Transverse colon (tissue), 4 donors: ENCODE measurements at regions not wholly inside any gene's neighbourhood (a gene's known extent, or its start where the extent isn't known, plus 50 kb on each side); places are given as distances from the start of the nearest gene placed in this dataset.
"Not testable (repeated sequence)": the region's sequence is repeated elsewhere in the genome, so short reads cannot be mapped to it uniquely, and the experiment has no call there.

Experiments used
- DNase-seq: peaks from one replicate; pipeline ENCODE4 v3.0.0-alpha.2; 2019
- H3K27ac ChIP-seq, 4 donors: fragments of 200-600 bp; sonication (generic); 2 replicates each; pipeline ENCODE4 v1.5.1; 2016 to 2018; ENCODE audit warnings: inconsistent platforms in 4 of 4
- H3K27me3 ChIP-seq: fragments of 200-600 bp; sonication (generic); 2 replicates; pipeline ENCODE4 v1.5.1; 2017; ENCODE audit warnings: inconsistent platforms
- H3K36me3 ChIP-seq, 4 donors: fragments of 200-600 bp; sonication (generic); 2 replicates each; pipeline ENCODE4 v1.5.1; 2017 to 2019; ENCODE audit warnings: inconsistent platforms in 4 of 4
- H3K4me1 ChIP-seq, 4 donors: fragments of 200-600 bp; sonication (generic); 2 replicates each; pipeline ENCODE4 v1.5.1; 2017 to 2020; ENCODE audit warnings: inconsistent platforms in 4 of 4
- H3K4me3 ChIP-seq, 4 donors: fragments of 200-600 bp; sonication (generic); 1 replicate in 1 of 4; 2 replicates in 3 of 4; pipeline versions ENCODE4 v1.5.1 to v1.6.1; 2017 to 2019; ENCODE audit warnings: inconsistent platforms in 4 of 4
- H3K9me3 ChIP-seq, 2 donors: fragments of 200-600 bp; sonication (generic); 2 replicates each; pipeline ENCODE4 v1.5.1; 2017 to 2019; ENCODE audit warnings: inconsistent platforms in 2 of 2
- EP300 ChIP-seq: sonication (generic); formaldehyde crosslinking; IDR thresholded peaks from one replicate; pipeline ENCODE4 v1.6.1; 2017; ENCODE audit warnings: antibody characterized with exemption, low read depth
- POLR2A ChIP-seq: fragments of 450-650 bp; IDR thresholded peaks from one replicate; pipeline ENCODE4 v1.6.1; 2016; ENCODE audit warnings: antibody characterized with exemption, mild to moderate bottlenecking, moderate library complexity
- POLR2AphosphoS5 ChIP-seq, 3 donors: sonication (generic); formaldehyde crosslinking; IDR thresholded peaks; one replicate each; pipeline ENCODE4 v1.6.1; 2016; ENCODE audit warnings: antibody characterized with exemption in 3 of 3
- WGBS, 2 donors: methylation state at CpG; one replicate each; pipeline ENCODE4 v1.1.5; 2018; ENCODE audit warnings: low coverage in 1 of 2; 5-methylcytosine and 5-hydroxymethylcytosine counted together
- in situ Hi-C, 4 donors: fragments of 200-750 bp; cut with MboI; loops; one replicate each; pipeline versions ENCODE4 v1.15.0 to v1.15.1; 2017; ENCODE audit warnings: low sequenced_read_pairs in 3 of 4, low pct_ligation_motif_present in 1 of 4, low pct_unique_long_range_greater_than_20kb in 1 of 4
- intact Hi-C: fragments of 100-400 bp; cut with DNase I; formaldehyde crosslinking; loops from one replicate; pipeline ENCODE4 v1.15.1; 2023; ENCODE audit warnings: low total_unique reads
- TF ChIP-seq, protein P1 (sequence below), 5 experiments: fragments of 200-600 bp in 3 of 5; fragments of 450-650 bp in 2 of 5; sonication (generic) in 3 of 5; IDR thresholded peaks; 1 replicate in 2 of 5; 2 replicates in 3 of 5; pipeline ENCODE4 v1.5.1; 2016 to 2017; ENCODE audit warnings: antibody characterized with exemption in 5 of 5, inconsistent platforms in 3 of 5, mild to moderate bottlenecking in 2 of 5, moderate library complexity in 1 of 5

DNA sequence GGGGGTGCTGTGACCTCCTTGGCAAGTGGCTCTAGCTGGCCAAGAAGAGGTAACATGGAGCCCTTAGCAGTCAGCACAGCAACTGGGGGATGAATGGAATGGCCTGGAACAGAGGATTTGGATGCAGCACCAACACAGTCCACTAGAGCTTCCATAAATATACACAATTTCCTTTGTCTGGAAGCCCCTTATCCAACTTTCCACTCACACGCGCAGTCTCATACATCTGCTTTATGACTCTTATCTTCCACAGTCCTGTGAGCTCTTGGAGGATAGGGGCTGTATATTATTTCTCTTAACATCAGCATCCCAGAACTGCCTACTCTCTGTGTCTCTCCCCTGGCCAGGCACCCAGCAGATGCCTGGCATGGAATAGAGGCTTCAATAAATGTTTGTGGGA, 235.6 kb upstream of the MAF start:
- Histone ChIP-seq H3K9me3 (no peaks in the 10 kb centered on the region), H3K4me3 (no peak overlapping the region), H3K27ac (no peak overlapping the region), H3K4me1 (peaks cover 0 to 16% (median 4%) of the 10 kb centered on the region in 4 donors), H3K27me3 (no peaks in the 10 kb centered on the region), H3K36me3 (no peaks in the 10 kb centered on the region)
- intact Hi-C loops (no loop called here), in situ Hi-C loops (no loop called here)
- DNase-seq, result no peak
- 92% methylated on average over 2 of the region's 2 CpGs for WGBS, 2 donors
- TF ChIP-seq, protein P1, sequence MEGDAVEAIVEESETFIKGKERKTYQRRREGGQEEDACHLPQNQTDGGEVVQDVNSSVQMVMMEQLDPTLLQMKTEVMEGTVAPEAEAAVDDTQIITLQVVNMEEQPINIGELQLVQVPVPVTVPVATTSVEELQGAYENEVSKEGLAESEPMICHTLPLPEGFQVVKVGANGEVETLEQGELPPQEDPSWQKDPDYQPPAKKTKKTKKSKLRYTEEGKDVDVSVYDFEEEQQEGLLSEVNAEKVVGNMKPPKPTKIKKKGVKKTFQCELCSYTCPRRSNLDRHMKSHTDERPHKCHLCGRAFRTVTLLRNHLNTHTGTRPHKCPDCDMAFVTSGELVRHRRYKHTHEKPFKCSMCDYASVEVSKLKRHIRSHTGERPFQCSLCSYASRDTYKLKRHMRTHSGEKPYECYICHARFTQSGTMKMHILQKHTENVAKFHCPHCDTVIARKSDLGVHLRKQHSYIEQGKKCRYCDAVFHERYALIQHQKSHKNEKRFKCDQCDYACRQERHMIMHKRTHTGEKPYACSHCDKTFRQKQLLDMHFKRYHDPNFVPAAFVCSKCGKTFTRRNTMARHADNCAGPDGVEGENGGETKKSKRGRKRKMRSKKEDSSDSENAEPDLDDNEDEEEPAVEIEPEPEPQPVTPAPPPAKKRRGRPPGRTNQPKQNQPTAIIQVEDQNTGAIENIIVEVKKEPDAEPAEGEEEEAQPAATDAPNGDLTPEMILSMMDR (IDR thresholded peaks at IDR 0.05), result no peak
- no peak for TF ChIP-seq POLR2AphosphoS5 (IDR thresholded peaks at IDR 0.05)
- no peak for TF ChIP-seq POLR2A
- TF ChIP-seq EP300, result no peak

DNA sequence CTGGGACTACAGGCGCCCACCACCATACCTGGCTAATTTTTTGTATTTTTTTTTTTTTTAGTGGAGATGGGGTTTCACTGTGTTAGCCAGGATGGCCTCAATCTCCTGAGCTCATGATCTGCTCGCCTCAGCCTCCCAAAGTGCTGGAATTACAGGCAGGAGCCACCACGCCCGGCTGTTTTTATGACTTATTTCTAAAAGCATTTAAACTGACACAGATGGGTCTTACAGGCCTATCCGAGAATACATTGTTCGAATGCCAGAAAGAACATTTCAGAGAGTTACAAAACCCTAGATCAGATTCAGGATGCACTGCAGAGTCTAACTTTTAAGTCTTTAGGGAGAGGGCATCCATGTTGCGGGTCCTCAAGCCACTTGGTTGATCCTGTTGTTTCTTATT, 234.7 kb upstream of the MAF start:
- no peaks in the 10 kb centered on the region for H3K9me3 ChIP-seq
- H3K4me3 ChIP-seq, result no peak overlapping the region
- no peak overlapping the region for H3K27ac ChIP-seq
- H3K36me3 ChIP-seq, result no peaks in the 10 kb centered on the region
- TF ChIP-seq EP300 (no peak), POLR2AphosphoS5 (IDR thresholded peaks at IDR 0.05) (no peak), POLR2A (no peak)
- TF ChIP-seq, protein P1 (IDR thresholded peaks at IDR 0.05), result no peak
- H3K4me1 ChIP-seq, result peaks cover 0 to 16% (median 4%) of the 10 kb centered on the region in 4 donors
- WGBS, 2 donors, result 68 to 78% methylated on average over 3 to 7 of the region's 7 CpGs
- no peak for DNase-seq
- intact Hi-C loops, result no loop called here
- H3K27me3 ChIP-seq, result no peaks in the 10 kb centered on the region
- in situ Hi-C loops, result no loop called here

DNA sequence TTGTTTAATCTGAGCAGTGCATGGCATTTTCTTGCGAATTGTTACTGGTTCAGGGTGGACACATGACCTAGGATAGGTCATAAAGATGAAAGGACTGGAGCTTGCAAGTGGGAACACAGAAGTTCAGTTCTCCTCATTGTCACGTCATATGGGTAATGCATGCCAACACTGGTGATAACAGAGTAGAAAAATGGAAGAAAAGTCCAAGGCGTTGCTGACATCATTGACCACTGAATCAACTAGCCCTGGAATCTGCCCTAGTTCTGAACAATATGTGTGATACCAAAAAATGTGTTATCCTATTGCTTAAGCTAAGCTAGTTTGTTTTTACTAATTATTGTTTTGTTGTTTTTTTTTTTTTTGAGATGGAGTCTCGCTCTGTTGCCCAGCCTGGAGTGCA, 234.2 kb upstream of the MAF start:
- in situ Hi-C loops (no loop called here), intact Hi-C loops (no loop called here)
- Histone ChIP-seq H3K4me1 (peaks cover 0 to 12% (median 3%) of the 10 kb centered on the region in 4 donors), H3K27me3 (no peaks in the 10 kb centered on the region), H3K9me3 (no peaks in the 10 kb centered on the region), H3K27ac (no peak overlapping the region), H3K4me3 (no peak overlapping the region), H3K36me3 (no peaks in the 10 kb centered on the region)
- WGBS, 2 donors, result 60 to 82% methylated on average over 2 to 4 of the region's 4 CpGs
- no peak for DNase-seq
- TF ChIP-seq EP300 (no peak), POLR2AphosphoS5 (IDR thresholded peaks at IDR 0.05) (no peak), POLR2A (no peak)
- TF ChIP-seq, protein P1 (IDR thresholded peaks at IDR 0.05), result no peak

DNA sequence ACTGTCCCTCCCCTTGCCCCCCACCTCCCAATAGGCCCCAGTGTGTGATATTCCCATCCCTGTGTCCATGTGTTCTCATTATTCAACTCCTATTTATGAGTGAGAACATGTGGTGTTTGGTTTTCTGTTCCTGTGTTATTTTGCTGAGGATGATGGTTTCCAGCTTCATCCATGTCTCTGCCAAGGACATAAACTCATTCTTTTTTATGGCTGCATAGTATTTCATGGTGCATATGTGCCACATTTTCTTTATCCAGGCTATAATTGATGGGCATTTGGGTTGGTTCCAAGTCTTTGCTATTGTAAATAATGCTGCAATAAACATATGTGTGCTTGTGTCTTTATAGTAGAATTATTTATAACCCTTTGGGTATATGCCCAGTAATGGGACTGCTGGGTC, 233.5 kb upstream of the MAF start:
- intact Hi-C loops, H3K36me3 ChIP-seq, in situ Hi-C loops, H3K4me1 ChIP-seq, DNase-seq, H3K9me3 ChIP-seq, H3K27ac ChIP-seq, H3K27me3 ChIP-seq, H3K4me3 ChIP-seq: not testable (repeated sequence)

DNA sequence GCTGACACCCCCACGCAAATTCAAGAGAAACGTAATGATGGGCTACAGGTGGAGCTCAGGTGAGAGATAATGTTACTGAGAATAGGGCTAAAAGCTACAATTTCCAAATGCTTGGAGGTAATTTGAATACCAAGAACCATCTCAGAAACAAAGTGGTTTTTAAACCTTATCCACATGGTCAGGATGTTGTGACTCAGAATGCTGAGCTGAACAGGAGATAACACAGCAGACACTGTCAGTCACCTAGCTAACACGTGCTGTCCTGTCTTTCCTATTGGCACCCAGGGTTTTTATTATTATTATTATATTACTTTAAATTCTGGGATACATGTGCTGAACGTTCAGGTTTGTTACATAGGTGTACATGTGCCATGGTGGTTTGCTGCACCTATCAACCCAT, 233.0 kb upstream of the MAF start:
- Histone ChIP-seq H3K27ac (no peak overlapping the region), H3K9me3 (no peaks in the 10 kb centered on the region), H3K4me1 (peaks cover 0 to under 1% (median 0%) of the 10 kb centered on the region in 4 donors), H3K27me3 (no peaks in the 10 kb centered on the region), H3K36me3 (no peaks in the 10 kb centered on the region), H3K4me3 (no peak overlapping the region)
- TF ChIP-seq, protein P1 (IDR thresholded peaks at IDR 0.05), result no peak
- in situ Hi-C loops, result no loop called here
- intact Hi-C loops, result no loop called here
- WGBS, 2 donors, result 47 to 59% methylated on average over 3 to 4 of the region's 4 CpGs
- no peak for DNase-seq
